ENCODE measurements at regions not wholly inside any gene's neighbourhood (a gene's known extent, or its start where the extent isn't known, plus 50 kb on each side); places are given as distances from the start of the nearest gene placed in this dataset.

DNA sequence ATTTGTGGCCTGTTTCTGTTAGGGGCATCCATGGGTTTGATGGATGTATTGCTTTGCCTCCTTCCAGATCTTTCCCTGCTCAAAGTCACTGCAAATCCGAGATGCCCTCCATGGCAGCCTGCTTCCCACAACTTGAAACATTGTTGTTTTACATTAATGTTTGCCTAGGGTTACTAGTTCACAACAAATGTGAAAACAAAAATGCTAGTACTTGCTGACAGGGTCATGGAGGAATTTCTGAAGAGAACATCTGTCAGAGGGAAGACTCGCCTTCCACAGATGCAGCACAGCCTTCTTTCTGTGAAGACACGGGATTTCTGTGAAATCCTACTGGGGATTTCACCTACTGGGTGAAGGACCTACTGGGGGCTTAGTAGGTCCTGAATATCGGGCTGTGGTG lies 260.0 kb upstream of the FN1 start:
- Histone ChIP-seq H3K4me3 (no peak overlapping the region), H3K9me3 (no peaks in the 10 kb centered on the region), H3K27me3 (no peaks in the 10 kb centered on the region), H3K36me3 (no peaks in the 10 kb centered on the region), H3K4me1 (peaks cover 21% of the 10 kb centered on the region), H3K27ac (no peak overlapping the region)
- DNase-seq (no peak), ATAC-seq (no peak)
- intact Hi-C loops (cut with DNase I), result no loop called here
- TF ChIP-seq, protein P1, sequence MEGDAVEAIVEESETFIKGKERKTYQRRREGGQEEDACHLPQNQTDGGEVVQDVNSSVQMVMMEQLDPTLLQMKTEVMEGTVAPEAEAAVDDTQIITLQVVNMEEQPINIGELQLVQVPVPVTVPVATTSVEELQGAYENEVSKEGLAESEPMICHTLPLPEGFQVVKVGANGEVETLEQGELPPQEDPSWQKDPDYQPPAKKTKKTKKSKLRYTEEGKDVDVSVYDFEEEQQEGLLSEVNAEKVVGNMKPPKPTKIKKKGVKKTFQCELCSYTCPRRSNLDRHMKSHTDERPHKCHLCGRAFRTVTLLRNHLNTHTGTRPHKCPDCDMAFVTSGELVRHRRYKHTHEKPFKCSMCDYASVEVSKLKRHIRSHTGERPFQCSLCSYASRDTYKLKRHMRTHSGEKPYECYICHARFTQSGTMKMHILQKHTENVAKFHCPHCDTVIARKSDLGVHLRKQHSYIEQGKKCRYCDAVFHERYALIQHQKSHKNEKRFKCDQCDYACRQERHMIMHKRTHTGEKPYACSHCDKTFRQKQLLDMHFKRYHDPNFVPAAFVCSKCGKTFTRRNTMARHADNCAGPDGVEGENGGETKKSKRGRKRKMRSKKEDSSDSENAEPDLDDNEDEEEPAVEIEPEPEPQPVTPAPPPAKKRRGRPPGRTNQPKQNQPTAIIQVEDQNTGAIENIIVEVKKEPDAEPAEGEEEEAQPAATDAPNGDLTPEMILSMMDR (IDR thresholded peaks at IDR 0.05), result no peak

GRCh38 chr2:215693999-215694580 lies 258.2 kb upstream of the FN1 start:
- H3K4me3 ChIP-seq, result no peak overlapping the region
- H3K27me3 ChIP-seq, result no peaks in the 10 kb centered on the region
- peaks cover 16% of the 10 kb centered on the region for H3K4me1 ChIP-seq
- no peaks in the 10 kb centered on the region for H3K9me3 ChIP-seq
- intact Hi-C loops (cut with DNase I), result no loop called here
- H3K27ac ChIP-seq, result no peak overlapping the region
- ATAC-seq (no peak), DNase-seq (no peak)
- H3K36me3 ChIP-seq, result no peaks in the 10 kb centered on the region
- TF ChIP-seq, protein P1 (IDR thresholded peaks at IDR 0.05), result no peak

GRCh38 chr2:215693193-215693998 lies 257.5 kb upstream of the FN1 start:
- H3K36me3 ChIP-seq, result no peaks in the 10 kb centered on the region
- H3K9me3 ChIP-seq, result no peaks in the 10 kb centered on the region
- peaks cover 16% of the 10 kb centered on the region for H3K4me1 ChIP-seq
- TF ChIP-seq, protein P1 (IDR thresholded peaks at IDR 0.05), result no peak
- no peak overlapping the region for H3K4me3 ChIP-seq
- ATAC-seq (no peak), DNase-seq (no peak)
- intact Hi-C loops (cut with DNase I), result no loop called here
- H3K27me3 ChIP-seq, result no peaks in the 10 kb centered on the region
- H3K27ac ChIP-seq, result no peak overlapping the region

DNA sequence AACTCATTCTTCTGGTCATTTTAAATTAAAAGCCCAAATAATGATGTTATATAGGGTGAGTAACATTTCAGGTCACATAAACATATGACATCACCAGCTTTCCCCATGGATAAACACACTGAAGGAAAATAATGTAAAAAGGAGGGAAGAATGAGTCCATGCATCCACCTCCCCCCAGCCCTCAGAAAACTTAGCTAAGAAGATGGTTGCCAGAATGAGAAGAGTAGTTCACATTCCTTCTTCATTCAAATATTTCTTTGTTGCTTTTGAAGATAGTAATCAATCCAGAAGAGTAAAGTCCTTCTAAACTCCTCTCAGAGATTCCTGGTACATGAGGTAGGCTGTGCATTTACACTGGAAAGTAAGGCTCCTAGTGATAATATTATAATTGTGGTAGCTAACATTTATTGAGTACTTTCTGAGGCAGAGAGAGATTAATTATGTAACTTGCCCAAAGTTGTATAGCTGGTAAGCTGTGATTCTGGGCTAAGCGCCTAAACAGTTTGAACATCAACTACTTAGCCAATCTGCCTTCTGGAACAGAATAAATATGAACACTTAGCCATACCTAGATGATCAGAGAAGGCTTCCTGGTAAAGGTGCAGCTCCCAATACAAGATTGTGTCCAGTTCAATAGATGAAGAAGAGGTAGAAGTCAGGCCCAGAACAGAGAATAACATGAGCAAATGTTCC lies 256.7 kb upstream of the FN1 start:
- no peaks in the 10 kb centered on the region for H3K36me3 ChIP-seq
- intact Hi-C loops (cut with DNase I), result no loop called here
- DNase-seq (no peak), ATAC-seq (no peak)
- no peaks in the 10 kb centered on the region for H3K27me3 ChIP-seq
- H3K4me1 ChIP-seq, result peaks cover 16% of the 10 kb centered on the region
- H3K9me3 ChIP-seq, result no peaks in the 10 kb centered on the region
- TF ChIP-seq, protein P1 (IDR thresholded peaks at IDR 0.05), result no peak
- H3K27ac ChIP-seq, result no peak overlapping the region
- H3K4me3 ChIP-seq, result no peak overlapping the region

GRCh38 chr2:215691346-215691745 lies 255.5 kb upstream of the FN1 start:
- TF ChIP-seq, protein P1 (IDR thresholded peaks at IDR 0.05), result no peak
- peaks cover 16% of the 10 kb centered on the region for H3K4me1 ChIP-seq
- intact Hi-C loops (cut with DNase I), result no loop called here
- no peaks in the 10 kb centered on the region for H3K27me3 ChIP-seq
- ATAC-seq, result no peak
- DNase-seq, result no peak
- no peak overlapping the region for H3K4me3 ChIP-seq
- no peak overlapping the region for H3K27ac ChIP-seq
- no peaks in the 10 kb centered on the region for H3K36me3 ChIP-seq
- H3K9me3 ChIP-seq, result no peaks in the 10 kb centered on the region
